GM19025 (cell line): ENCODE measurements at regions not wholly inside any gene's neighbourhood (a gene's known extent, or its start where the extent isn't known, plus 50 kb on each side); places are given as distances from the start of the nearest gene placed in this dataset.
"Not testable (repeated sequence)": the region's sequence is repeated elsewhere in the genome, so short reads cannot be mapped to it uniquely, and the experiment has no call there.

Source experiments
- ATAC-seq: cut with Tn5 transposase; IDR thresholded peaks from one replicate; pipeline ENCODE4 v1.9.1; 2021; ENCODE audit warnings: mild to moderate bottlenecking, low read depth, moderate library complexity; ENCODE audit not compliant: unreplicated experiment

- no peak for ATAC-seq
Observed at GRCh38 chr2:33727361-33728032, 128.4 kb upstream of the FAM98A start.

DNA sequence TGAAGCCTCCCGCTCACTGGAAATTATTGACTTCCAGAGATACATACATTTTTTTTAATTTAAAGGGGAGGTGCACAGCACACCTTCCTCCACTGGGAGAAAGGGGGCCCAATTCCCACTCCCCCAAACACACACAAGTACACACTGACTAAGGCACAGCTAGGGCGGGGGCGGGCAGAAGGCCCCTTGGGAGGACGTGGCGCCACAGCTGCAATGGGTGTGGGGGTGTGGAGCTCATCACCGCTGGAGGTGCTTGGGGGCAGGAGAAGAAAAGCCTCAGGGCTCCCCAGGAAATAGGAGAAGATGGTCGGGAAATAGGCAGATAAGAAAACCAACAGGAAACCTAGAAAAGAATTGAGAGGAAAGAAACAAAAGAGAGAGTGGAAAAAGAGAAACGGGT lies 127.3 kb upstream of the FAM98A start:
- no peak for ATAC-seq

DNA sequence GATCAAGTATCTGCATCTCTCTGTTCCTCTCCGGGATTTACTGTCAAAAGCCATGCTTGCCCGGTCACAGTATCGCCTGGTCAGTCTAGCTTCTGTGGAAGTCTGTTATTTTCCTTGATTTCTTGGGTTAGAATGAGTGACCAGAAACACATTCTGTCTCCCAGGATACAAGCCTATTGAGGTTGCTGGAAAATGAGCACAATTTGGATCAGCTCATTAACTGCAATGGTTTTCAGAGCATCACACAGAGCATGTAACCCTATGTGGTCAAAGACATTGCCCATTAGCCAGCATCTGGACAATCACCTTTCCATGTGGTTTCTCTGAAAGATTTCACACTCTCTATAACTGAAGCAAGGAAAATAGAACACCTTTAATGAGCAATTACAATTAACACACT lies 124.2 kb upstream of the FAM98A start:
- ATAC-seq = no peak

- ATAC-seq = no peak
Observed at GRCh38 chr2:33719067-33719466, 120.0 kb upstream of the FAM98A start.

DNA sequence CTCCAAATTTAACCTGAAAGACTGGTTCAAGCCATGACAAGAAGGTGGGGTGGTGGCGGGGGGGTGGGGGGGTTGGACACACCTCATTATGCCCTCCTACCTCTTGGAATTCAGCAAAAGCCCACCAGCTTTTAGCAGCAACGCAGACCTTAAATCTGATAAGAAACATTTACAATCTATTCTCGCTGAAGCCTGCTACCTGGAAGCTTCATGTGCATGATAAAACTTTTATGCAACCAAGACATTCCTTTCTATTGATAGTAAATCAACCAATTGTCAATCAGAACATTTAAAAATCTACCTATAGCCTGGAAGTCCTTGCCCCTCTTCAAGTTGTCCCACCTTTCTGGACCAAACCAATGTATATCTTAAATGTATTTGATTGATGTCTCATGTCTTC lies 113.6 kb upstream of the FAM98A start:
- no peak for ATAC-seq

- ATAC-seq = no peak
Observed at GRCh38 chr2:33709951-33710350, 110.9 kb upstream of the FAM98A start.

DNA sequence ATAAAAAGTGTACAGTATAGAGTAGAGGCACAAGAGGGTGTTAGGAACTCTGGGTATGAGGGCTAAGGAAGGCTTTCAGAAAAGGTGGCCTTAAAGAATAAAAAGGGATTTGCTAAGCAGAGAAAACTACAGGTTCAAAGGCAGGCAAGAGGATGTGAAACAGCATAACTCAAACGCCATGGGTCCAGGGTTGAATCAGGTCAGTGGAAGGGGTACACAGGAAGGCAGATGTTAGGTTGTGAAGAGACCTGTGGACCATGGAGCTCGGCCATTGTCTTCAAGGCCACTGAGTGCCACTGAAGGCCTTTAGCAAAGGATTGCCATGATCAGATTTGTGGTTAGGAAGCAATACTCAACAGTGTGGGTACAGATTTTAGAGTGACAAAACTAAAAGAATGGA lies 108.2 kb upstream of the FAM98A start:
- no peak for ATAC-seq

DNA sequence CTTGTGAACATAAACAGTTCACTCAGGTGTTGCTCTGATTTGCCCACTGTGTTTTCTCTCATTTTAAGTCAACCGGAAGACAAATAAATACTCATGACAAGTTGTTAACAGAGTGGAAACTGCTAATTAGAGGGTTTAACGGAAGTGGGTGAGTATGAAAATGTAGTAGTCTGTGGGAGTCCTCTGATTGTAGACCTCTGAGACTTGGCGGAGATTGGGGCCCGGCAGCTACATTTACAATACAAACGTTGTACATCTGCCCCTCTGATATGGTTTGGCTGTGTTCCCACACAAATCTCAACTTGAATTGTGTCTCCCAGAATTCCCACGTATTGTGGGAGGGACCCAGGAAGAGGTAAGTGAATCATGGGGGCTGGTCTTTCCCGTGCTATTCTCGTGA lies 107.3 kb upstream of the FAM98A start:
- ATAC-seq = peak; percentile 54

- ATAC-seq = no peak
Observed at GRCh38 chr2:33704406-33704855, 105.3 kb upstream of the FAM98A start.

DNA sequence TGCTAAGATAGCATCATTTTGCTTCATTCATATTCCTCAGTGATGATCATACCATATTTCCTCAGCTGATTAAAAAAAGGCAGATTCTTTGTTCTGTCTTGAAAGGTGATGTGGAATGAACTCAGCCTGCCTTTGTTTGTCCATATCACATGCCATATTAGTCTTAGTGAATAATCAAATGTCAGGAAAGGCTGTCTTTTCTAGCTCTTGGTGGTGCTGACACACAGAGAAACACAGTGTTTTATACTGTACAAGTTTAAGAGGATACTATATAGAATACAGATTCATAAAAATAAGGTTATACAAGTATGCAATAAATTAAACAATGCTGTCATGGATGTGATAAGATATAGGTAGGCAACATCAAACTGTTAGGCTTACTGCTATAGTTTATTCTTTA lies 97.1 kb upstream of the FAM98A start:
- ATAC-seq = no peak

- no peak for ATAC-seq
Observed at GRCh38 chr2:33694904-33695303, 95.8 kb upstream of the FAM98A start.

- not testable (repeated sequence) for ATAC-seq
Observed at GRCh38 chr2:33690686-33691085, 91.6 kb upstream of the FAM98A start.

DNA sequence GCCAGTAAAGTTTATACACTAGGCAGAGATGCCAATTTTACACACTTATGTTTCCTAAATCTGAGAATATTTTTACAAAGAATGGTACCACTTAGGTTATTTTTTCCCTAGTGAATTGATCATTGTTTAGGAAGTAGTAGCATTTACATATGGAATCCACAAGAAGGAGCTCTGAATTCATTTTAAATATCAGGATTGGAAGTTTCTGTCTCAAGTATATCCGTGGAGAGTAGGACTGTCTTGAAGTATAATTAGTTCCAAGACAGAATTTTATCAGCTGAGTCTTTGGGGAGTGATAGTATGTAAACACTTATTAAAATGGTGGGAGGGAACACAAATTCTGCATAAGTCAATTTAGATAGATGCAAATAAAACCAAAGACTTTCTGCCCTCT lies 82.3 kb upstream of the FAM98A start:
- no peak for ATAC-seq

DNA sequence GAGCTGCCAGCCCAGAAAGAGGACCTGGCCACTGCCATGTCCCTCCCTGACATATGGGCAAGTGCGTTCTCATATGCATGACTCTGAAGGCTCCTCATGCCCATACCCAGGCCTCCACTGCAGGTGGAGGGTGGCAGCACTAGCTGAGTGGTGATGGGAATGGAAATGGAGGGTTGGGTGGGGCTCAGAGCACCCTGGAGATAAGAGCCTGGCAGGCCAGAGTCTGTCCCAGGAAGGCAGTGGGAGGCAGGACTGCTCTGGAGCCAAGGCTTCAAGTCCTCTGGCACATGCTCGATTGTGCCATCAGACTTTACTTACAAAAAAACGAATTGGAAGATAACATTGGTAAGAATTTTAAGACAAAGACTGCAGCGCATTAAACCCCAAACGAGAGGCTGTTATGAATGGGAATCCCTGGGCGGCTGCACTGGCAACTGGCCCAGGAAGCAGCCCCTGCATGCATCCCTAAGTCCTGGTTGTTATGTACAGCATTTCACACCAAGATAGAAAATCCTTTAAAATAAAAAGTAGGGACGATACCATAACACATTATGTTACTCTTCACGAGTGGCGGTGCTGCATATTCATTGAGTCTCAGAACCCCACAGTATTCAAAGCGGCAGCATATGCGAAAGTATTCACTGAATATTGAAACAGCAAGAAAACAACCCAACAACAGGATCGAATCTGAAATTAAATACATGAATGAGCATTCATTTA lies 81.7 kb upstream of the FAM98A start:
- ATAC-seq = no peak

DNA sequence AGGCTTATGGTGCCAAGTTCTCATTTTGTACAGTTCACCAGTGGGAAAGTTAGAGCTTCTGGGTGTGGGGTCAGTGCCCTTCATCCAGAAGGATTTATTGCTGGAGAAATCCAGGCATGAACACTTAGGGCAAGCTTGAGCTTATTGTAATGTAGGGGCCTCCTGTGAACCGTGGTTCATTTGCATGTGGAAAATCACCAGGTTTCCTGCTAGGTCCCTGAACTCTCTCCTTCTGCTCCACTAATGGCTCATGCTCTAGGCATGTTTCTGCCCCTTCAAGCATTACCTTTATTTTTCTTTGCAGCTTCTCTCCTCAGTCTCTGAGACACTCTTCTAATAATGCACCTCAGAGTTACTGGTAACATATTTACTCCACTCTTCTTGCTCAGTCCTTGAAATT lies 79.3 kb upstream of the FAM98A start:
- no peak for ATAC-seq

DNA sequence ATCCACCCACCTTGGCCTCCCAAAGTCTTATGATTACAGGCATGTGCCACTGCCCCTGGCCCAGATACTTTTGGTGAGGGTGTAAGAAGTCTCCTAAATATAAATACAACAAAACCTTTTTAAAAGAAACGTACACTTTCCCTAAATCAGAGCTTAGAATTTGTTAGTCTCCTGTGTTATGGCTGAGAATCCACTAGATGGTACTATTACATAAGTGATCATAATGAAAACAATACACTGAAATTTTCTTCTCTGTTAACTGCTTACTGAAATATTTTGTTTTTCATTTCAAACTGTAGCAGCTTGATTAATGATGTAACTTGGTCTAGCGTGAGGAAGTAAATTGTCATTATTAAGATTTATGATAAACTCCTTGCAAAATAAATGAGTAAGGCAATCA lies 74.8 kb upstream of the FAM98A start:
- no peak for ATAC-seq

DNA sequence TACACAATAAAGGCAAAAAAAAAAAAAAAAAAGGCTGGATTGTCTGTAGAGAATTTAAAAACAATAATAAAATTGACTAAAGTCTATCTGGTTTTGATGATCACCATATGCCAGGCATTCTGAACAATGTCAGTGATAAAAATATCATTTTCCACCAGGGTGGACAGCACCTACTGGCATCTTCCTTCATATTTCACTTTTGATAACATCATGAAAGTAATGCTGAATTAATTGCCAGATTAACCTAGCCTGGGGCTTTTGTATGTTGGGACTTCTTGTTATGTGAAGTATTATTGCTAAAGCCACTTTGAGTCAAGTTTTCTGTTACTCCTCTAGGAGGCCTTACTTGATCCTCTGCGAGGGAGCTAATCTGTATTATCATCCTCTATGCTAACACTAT lies 73.8 kb upstream of the FAM98A start:
- ATAC-seq = no peak

GRCh38 chr2:33672389-33672788 lies 73.3 kb upstream of the FAM98A start:
- no peak for ATAC-seq

DNA sequence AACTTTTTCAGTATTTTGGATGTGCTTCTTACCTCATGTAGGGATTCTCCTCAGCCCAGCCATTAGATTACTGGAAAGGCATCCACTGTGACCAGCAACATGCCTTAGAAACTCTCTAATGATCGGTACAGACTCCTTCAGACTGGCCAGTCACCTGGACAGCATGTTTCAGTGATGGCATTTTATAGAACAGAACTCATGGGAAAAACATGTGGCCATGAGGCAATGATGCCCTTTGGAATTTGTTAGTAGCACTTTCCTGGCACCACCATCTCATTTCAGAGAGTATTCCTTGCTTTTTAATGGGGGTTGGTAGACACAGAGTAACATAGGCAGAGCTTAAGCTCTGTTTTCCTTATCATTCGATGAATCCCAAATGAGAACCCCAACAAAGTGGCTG lies 72.1 kb upstream of the FAM98A start:
- no peak for ATAC-seq

GRCh38 chr2:33670392-33670937 lies 71.4 kb upstream of the FAM98A start:
- ATAC-seq = no peak

DNA sequence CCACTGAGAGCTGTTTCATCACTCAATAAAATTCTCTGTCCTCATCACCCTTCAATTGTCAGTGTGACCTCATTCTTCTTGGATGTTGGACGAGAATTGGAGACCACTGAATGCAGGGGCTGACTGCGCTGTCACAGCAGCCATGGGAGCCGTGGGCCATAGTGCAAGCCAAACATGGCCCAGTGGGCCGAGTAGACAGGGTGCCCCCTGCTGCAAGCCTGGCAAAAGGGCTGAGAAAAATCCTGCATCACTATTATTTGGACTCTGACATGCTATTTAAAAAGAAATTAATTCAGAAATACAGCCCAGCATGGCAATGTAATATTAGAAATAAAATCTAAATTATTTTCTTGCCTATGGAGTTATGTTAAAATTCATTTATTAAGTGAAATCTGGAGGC lies 67.8 kb upstream of the FAM98A start:
- ATAC-seq = no peak

DNA sequence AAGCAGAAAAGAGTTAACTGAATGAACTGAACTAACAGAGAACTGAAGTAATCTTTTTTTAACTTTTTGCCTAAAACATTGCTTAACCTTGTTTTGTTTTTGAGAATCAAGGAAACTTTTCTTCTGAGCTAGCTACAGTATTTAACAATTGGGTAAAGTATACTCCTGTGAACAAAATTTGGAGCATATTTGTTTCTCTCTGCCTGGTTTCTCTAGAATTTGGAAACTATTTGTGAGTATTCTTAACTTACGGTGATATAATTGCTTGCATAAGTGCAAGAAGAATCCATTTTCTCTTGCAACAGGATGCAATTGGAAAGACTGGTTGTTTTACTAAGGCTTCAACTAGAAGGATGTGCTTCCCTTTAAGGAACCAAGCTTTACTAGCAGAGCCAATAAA lies 65.9 kb upstream of the FAM98A start:
- no peak for ATAC-seq
